Fibroblast of lung (primary cell): ENCODE measurements at regions not wholly inside any gene's neighbourhood (a gene's known extent, or its start where the extent isn't known, plus 50 kb on each side); places are given as distances from the start of the nearest gene placed in this dataset.

Source experiments
- EZH2 ChIP-seq: IDR thresholded peaks from 2 replicates; pipeline ENCODE4 v1.5.1; 2012; ENCODE audit warnings: low read length, control low read depth, mild to moderate bottlenecking; ENCODE audit errors: missing control alignments
- TF ChIP-seq, protein P1 (sequence below), 2 donors: IDR thresholded peaks in 1 of 2; conservative IDR thresholded peaks in 1 of 2; 1 replicate in 1 of 2; 2 replicates in 1 of 2; pipeline ENCODE4 v1.5.1; 2011 to 2012; ENCODE audit warnings: low read length in 2 of 2, control low read depth in 1 of 2, inconsistent platforms in 1 of 2, low read depth in 1 of 2, mild to moderate bottlenecking in 1 of 2

DNA sequence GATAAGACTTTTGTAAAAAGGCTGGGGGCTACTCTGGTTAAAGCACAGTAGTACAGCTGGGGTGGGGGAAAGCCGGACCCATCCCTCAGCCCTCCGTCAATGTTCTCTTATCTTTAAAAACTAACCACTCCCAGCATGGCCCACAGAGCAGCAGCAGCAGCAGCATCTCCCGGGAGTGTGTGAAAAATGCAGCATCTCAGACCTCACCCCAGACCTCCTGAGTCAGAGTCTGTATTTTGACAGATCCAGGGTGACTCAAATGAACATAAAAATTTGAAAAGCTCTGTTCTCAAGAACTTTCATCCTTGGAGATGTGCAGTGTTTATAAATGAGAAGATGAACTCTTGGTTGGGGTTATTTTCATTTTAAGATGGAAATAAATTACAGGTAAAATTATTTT lies 277.7 kb upstream of the ECI2 start:
- TF ChIP-seq EZH2, result no peak
- TF ChIP-seq, protein P1, sequence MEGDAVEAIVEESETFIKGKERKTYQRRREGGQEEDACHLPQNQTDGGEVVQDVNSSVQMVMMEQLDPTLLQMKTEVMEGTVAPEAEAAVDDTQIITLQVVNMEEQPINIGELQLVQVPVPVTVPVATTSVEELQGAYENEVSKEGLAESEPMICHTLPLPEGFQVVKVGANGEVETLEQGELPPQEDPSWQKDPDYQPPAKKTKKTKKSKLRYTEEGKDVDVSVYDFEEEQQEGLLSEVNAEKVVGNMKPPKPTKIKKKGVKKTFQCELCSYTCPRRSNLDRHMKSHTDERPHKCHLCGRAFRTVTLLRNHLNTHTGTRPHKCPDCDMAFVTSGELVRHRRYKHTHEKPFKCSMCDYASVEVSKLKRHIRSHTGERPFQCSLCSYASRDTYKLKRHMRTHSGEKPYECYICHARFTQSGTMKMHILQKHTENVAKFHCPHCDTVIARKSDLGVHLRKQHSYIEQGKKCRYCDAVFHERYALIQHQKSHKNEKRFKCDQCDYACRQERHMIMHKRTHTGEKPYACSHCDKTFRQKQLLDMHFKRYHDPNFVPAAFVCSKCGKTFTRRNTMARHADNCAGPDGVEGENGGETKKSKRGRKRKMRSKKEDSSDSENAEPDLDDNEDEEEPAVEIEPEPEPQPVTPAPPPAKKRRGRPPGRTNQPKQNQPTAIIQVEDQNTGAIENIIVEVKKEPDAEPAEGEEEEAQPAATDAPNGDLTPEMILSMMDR (conservative IDR thresholded peaks at IDR 0.05 in 1 of 2, IDR thresholded peaks at IDR 0.05 in 1 of 2; ENCODE audit: low read depth in 1 of 2, low read length in 2 of 2), result no peak
